Endometrium (tissue), 2 donors: ENCODE measurements at regions not wholly inside any gene's neighbourhood (a gene's known extent, or its start where the extent isn't known, plus 50 kb on each side); places are given as distances from the start of the nearest gene placed in this dataset.
"Not testable (repeated sequence)": the region's sequence is repeated elsewhere in the genome, so short reads cannot be mapped to it uniquely, and the experiment has no call there.

Experiments
- FAIRE-seq: peaks from 2 replicates; lab custom pipeline; 2012; peaks lifted over from hg19 to GRCh38; lab: Jason Lieb, UNC
- donor health status: control.
- donor health status: control.

GRCh38 chr5:21482983-21483650, 1370.0 kb downstream of the CDH12 start:
- not testable (repeated sequence) for FAIRE-seq

DNA sequence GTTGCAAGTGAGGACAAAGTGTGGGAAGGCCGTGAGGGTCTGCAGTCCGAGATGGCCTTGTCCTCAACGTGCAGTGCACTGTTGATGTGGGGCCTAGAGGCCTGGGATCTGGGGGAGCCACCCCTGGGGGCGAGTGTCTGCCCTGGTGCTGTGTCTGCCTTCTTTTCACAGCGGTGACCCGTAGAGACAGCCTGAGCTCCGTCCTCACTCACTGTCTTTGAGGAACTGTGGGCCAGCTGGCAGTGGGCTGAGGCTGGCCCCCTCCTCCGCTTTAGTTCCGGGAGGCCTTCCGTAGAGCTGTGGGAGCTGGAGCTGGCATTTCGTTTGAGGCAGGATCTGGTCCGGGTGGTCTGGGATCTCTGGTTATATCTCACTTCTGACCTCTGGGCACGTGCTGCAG, 1370.6 kb downstream of the CDH12 start:
- FAIRE-seq: not testable (repeated sequence)

GRCh38 chr5:21481320-21482270, 1371.5 kb downstream of the CDH12 start:
- not testable (repeated sequence) for FAIRE-seq

- FAIRE-seq: not testable (repeated sequence)
These were observed 1373.1 kb downstream of the CDH12 start for GRCh38 chr5:21480054-21480453.

- FAIRE-seq: not testable (repeated sequence)
These were observed 1379.2 kb downstream of the CDH12 start for GRCh38 chr5:21473981-21474380.

DNA sequence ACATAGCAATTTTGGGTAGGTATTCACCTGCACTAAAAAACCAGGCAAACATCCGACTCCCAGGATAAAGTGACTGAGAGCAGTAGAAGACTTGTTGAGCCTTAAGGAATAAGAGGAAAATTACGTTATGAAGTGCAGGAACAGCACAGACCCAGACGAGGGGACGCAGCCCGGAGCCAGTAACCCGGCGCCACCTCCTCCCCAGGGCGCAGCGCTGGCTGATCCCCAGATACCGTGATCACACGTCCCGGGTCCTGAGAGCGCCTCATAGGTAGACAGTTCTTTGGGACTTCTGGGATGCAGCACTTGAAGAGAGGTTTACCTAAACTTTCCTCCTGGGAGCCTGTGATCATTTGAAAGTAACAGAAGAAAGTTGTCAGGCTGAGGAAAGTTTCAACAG, 1379.7 kb downstream of the CDH12 start:
- not testable (repeated sequence) for FAIRE-seq

GRCh38 chr5:21471691-21472090, 1381.5 kb downstream of the CDH12 start:
- FAIRE-seq: not testable (repeated sequence)

DNA sequence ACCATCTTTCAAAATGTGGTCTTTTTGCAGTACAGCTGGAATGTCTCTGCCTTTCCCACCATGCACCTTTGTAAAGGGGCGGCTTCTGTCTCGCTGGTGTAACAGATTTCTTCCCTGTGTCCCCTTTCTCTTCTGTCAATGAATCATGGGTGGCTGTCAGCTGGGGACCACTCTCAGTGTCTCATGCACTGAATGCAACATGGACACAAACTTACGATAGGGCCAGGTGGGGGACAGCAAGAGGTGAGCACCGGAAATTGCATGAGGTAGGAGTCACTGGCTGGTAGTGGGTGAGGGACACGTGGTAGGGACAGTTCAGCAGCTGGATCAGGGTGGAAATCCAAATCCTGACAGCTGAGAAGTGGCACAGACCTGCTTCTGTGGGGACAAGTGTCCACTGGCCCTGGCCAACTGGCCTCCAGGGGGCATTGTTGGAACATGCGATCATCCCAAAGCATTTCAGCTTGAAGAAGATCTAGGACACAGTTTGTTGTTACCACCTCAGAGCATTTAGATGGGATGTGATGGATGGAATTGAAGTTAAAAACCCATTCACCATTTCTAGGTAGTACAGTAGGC, 1383.5 kb downstream of the CDH12 start:
- not testable (repeated sequence) for FAIRE-seq

DNA sequence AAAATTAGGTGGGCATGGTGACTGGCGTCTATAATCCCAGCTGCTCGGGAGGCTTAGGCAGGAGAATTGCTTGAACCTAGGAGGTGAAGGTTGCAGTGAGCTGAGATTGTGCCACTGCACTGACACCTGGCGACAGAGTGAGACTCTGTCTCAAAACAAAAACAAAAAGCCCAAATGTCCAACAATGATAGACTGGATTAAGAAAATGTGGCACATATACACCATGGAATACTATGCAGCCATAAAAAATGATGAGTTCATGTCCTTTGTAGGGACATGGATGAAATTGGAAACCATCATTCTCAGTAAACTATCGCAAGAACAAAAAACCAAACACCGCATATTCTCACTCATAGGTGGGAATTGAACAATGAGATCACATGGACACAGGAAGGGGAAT, 1385.6 kb downstream of the CDH12 start:
- not testable (repeated sequence) for FAIRE-seq

DNA sequence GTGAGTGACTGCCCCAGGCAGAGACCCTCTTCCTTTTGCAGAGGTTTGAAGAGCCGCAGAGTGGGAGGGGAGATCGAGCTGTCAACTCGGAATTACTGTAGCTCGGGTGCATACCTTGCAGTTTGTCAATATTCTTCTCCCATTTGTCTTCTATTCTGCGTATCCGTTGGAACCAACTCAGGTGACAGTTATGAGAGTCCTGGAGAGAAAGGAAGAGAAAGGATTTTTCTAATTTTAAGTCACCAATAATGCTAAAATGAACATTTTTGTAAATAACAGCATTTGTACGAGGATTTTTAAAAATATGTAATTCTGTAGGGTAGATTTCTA, 1393.4 kb downstream of the CDH12 start:
- not testable (repeated sequence) for FAIRE-seq

DNA sequence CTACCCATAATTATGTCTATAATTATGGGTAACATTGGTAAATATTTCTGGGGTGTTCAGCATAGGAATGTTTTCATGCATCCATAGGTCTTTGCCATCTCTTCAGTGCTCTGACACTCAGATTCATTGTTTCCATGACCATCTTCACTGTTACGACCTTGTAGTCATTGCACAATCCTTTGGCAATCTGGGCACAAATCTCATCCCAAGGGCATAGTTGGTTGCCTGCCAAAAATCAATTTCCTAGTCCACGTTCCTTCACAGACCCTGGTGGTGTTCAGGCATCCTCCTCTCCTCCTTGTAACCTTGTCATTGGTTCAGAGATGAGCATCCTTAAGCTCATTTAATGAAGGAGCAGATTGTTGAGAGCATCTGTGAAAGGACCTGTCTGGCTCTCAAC, 1400.7 kb downstream of the CDH12 start:
- FAIRE-seq: no peak

DNA sequence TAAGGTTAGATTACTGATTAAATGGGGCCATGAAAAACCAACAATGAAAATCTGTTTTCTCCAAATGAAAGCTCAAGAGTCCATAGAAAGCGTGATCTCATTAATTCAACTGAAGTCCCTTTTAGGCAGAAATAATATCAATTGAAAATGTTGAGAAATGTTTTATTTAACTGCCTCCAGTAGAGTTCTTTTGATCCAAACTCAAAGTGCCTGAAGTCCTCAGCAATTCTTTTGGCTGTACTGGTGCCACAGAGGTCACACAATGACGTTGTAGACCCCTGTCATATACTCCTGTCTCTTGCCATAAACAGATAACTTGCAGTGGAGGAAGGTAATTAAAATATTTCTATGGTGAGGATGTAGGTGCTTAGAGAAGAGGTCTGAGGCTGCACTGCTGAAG, 1420.5 kb downstream of the CDH12 start:
- FAIRE-seq: no peak

GRCh38 chr5:21424907-21425306, 1428.2 kb downstream of the CDH12 start:
- FAIRE-seq: no peak

DNA sequence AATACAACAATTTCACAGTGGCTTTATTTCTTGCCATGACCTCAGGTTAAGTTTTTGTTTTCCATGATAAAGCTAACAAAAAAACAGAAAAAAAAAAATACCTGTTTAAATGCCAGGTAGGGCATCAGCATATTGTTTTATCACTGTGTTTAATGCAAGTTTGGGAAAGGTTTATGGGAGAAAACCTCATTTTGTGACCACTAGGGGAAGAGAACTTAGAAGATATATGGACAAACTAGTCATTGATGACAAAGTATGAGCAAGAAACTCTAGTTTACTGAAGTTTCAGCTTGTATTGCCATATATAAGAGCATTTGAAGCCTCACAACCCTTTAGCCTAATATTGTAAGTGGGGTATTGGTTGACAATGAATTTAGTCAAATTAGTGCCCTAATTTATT, 1431.4 kb upstream of the CDH18 start:
- FAIRE-seq: no peak

GRCh38 chr5:21402089-21402488, 1414.1 kb upstream of the CDH18 start:
- not testable (repeated sequence) for FAIRE-seq

DNA sequence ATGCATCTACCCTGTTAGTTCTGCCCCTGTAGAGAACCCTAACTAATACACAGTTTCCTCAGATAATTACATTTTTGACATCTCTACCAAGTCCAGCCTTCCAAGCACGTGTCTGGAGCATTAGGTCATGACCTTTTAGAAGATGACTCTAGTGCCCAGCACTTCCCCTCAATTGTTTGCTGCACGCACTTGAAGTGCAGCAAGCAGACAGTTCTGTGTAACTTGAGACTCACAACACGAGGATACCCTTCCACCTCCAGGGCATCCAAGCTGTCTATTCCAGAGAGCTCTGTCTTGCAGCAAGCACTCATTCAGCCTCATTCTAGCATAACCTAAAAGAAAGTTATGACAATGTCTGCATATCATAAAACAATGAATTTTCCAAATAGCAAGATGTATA, 1410.5 kb upstream of the CDH18 start:
- no peak for FAIRE-seq

- no peak for FAIRE-seq
These were observed 1409.7 kb upstream of the CDH18 start for GRCh38 chr5:21397693-21398092.

GRCh38 chr5:21391506-21391905, 1403.5 kb upstream of the CDH18 start:
- FAIRE-seq: no peak

GRCh38 chr5:21360754-21361153, 1372.8 kb upstream of the CDH18 start:
- FAIRE-seq: not testable (repeated sequence)

DNA sequence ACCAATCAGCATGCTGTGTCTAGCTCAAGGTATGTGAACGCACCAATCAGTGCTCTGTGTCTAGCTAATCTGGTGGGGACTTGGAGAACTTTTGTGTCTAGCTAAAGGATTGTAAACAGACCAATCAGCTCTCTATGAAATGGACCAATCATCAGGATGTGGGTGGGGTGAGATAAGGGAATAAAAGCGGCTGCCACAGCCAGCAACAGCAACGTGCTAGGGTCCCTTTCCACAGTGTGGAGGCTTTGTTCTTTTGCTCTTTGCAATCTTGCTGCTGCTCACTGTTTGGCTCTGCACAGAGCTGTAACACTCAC, 1353.9 kb upstream of the CDH18 start:
- not testable (repeated sequence) for FAIRE-seq

DNA sequence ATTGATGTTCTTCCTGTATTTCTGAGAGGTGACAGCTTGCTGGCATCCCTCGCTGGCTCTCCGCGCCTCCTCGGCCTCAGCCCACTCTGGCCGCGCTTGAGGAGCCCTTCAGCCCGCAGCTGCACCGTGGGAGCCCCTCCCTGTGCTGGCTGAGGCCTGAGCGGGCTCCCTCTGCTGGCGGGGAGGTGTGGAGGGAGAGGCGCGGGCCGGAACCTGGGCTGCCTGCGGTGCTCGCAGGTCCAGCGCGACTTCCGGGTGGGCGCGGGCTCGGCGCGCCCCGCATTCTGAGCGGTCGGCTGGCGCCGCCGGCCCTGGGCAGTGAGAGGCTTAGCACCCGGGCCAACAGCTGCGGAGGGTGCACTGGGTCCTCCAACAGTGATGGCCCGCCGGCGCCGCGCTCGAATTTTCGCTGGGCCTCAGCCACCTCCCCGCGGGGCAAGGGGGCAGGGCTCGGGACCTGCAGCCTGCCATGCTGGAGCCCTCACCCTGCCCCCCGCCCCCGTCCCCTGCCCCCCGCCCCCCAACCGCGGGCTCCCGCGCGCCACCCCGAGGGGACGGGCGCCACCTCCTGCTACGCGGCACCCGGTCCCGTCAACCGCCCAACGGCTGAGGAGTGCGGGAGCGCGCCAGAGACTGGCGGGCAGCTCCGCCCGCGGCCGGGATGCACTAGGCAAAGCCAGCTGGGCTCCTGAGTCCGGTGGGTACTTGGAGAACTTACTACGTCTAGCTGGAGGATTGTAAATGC, 1353.4 kb upstream of the CDH18 start:
- not testable (repeated sequence) for FAIRE-seq

GRCh38 chr5:21340233-21340632, 1352.2 kb upstream of the CDH18 start:
- FAIRE-seq: not testable (repeated sequence)
